Smooth muscle cell (in vitro differentiated cells): ENCODE measurements at regions not wholly inside any gene's neighbourhood (a gene's known extent, or its start where the extent isn't known, plus 50 kb on each side); places are given as distances from the start of the nearest gene placed in this dataset.
"Not testable (repeated sequence)": the region's sequence is repeated elsewhere in the genome, so short reads cannot be mapped to it uniquely, and the experiment has no call there.

Experiments used
- DNase-seq: peaks from one replicate; lab custom pipeline; 2025; ENCODE audit not compliant: unreplicated experiment; lab: John Stamatoyannopoulos, UW
- H2AFZ ChIP-seq: fragments of 200-600 bp; sonication (generic); 2 replicates; pipeline ENCODE4 v1.6.0; 2016; ENCODE audit warnings: antibody characterized with exemption, low read depth, mild to moderate bottlenecking
- H3F3A ChIP-seq: fragments of 200-600 bp; sonication (generic); 2 replicates; pipeline ENCODE4 v1.6.0; 2017; ENCODE audit warnings: antibody characterized with exemption, low read depth
- H3K27ac ChIP-seq: fragments of 200-600 bp; sonication (generic); 2 replicates; pipeline ENCODE4 v1.5.1; 2016; ENCODE audit warnings: low read depth, mild to moderate bottlenecking
- H3K27me3 ChIP-seq: fragments of 200-600 bp; sonication (generic); 2 replicates; pipeline ENCODE4 v1.6.1; 2016; ENCODE audit warnings: low read depth, mild to moderate bottlenecking
- H3K36me3 ChIP-seq: fragments of 200-600 bp; sonication (generic); 2 replicates; pipeline ENCODE4 v1.5.1; 2016; ENCODE audit warnings: low read depth
- H3K4me1 ChIP-seq: fragments of 200-600 bp; sonication (generic); 2 replicates; pipeline ENCODE4 v1.5.1; 2016; ENCODE audit warnings: low read depth
- H3K4me2 ChIP-seq: fragments of 200-600 bp; sonication (generic); 2 replicates; pipeline ENCODE4 v1.6.0; 2016; ENCODE audit warnings: mild to moderate bottlenecking
- H3K4me3 ChIP-seq: fragments of 200-600 bp; sonication (generic); 2 replicates; pipeline ENCODE4 v1.5.1; 2016; ENCODE audit warnings: mild to moderate bottlenecking
- H3K79me2 ChIP-seq: fragments of 200-600 bp; sonication (generic); 2 replicates; pipeline ENCODE4 v1.6.0; 2016; ENCODE audit warnings: low read depth, mild to moderate bottlenecking
- H3K9ac ChIP-seq: fragments of 200-600 bp; sonication (generic); 2 replicates; pipeline ENCODE4 v1.6.0; 2016; ENCODE audit warnings: low read depth
- H3K9me3 ChIP-seq: fragments of 200-600 bp; sonication (generic); replicated peaks from 2 replicates; pipeline ENCODE4 v1.5.1; 2016; ENCODE audit warnings: low read depth
- H4K20me1 ChIP-seq: fragments of 200-600 bp; sonication (generic); 2 replicates; pipeline ENCODE4 v1.6.0; 2016; ENCODE audit warnings: low read depth
- WGBS: methylation state at CpG from one replicate; pipeline ENCODE4 v1.1.7; 2016; ENCODE audit warnings: low lambda C conversion rate; 5-methylcytosine and 5-hydroxymethylcytosine counted together
- TF ChIP-seq, protein P1 (sequence below): fragments of 200-600 bp; sonication (generic); IDR thresholded peaks from 2 replicates; pipeline ENCODE4 v1.5.1; 2017; ENCODE audit warnings: borderline replicate concordance, mild to moderate bottlenecking, antibody characterized with exemption; ENCODE audit not compliant: insufficient read depth, poor library complexity, severe bottlenecking

GRCh38 chr6:11299421-11299784, 66.9 kb upstream of the NEDD9 start:
- not testable (repeated sequence) for H3K27ac ChIP-seq, H3K27me3 ChIP-seq, H3K4me1 ChIP-seq, H3K9ac ChIP-seq, H3K79me2 ChIP-seq, DNase-seq, H3K4me3 ChIP-seq, H3K36me3 ChIP-seq, H3K9me3 ChIP-seq, H3F3A ChIP-seq, H4K20me1 ChIP-seq
- 93% methylated on average over 5 of the region's 5 CpGs for WGBS
- peak overlapping the region; percentile 37 for H2AFZ ChIP-seq
- peak overlapping the region; percentile 12 for H3K4me2 ChIP-seq

GRCh38 chr6:11298651-11299420, 66.4 kb upstream of the NEDD9 start:
- H3K4me3 ChIP-seq, result no peak overlapping the region
- TF ChIP-seq, protein P1, sequence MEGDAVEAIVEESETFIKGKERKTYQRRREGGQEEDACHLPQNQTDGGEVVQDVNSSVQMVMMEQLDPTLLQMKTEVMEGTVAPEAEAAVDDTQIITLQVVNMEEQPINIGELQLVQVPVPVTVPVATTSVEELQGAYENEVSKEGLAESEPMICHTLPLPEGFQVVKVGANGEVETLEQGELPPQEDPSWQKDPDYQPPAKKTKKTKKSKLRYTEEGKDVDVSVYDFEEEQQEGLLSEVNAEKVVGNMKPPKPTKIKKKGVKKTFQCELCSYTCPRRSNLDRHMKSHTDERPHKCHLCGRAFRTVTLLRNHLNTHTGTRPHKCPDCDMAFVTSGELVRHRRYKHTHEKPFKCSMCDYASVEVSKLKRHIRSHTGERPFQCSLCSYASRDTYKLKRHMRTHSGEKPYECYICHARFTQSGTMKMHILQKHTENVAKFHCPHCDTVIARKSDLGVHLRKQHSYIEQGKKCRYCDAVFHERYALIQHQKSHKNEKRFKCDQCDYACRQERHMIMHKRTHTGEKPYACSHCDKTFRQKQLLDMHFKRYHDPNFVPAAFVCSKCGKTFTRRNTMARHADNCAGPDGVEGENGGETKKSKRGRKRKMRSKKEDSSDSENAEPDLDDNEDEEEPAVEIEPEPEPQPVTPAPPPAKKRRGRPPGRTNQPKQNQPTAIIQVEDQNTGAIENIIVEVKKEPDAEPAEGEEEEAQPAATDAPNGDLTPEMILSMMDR, result no peak
- DNase-seq, result no peak
- H3K79me2 ChIP-seq, result no peaks in the 10 kb centered on the region
- H3F3A ChIP-seq, result no peaks in the 10 kb centered on the region
- H3K27me3 ChIP-seq, result no peaks in the 10 kb centered on the region
- no peak overlapping the region for H3K9ac ChIP-seq
- no peaks in the 10 kb centered on the region for H4K20me1 ChIP-seq
- peak overlapping the region; percentile 37 for H2AFZ ChIP-seq
- 62% methylated on average over 9 of the region's 9 CpGs for WGBS
- peaks cover 6% of the 10 kb centered on the region for H3K9me3 ChIP-seq
- H3K36me3 ChIP-seq, result no peaks in the 10 kb centered on the region
- peaks cover 8% of the 10 kb centered on the region for H3K4me1 ChIP-seq
- H3K4me2 ChIP-seq, result peak overlapping the region; percentile 12
- H3K27ac ChIP-seq, result no peak overlapping the region

- Histone ChIP-seq H2AFZ (no peak overlapping the region), H3K27me3 (no peaks in the 10 kb centered on the region), H3K9me3 (peaks cover 6% of the 10 kb centered on the region), H3F3A (peaks cover 9% of the 10 kb centered on the region), H3K79me2 (no peaks in the 10 kb centered on the region), H3K9ac (no peak overlapping the region), H3K4me2 (no peak overlapping the region), H3K36me3 (no peaks in the 10 kb centered on the region), H3K4me1 (peaks cover 8% of the 10 kb centered on the region), H3K4me3 (no peak overlapping the region), H4K20me1 (no peaks in the 10 kb centered on the region), H3K27ac (no peak overlapping the region)
- no peak for DNase-seq
- TF ChIP-seq, protein P1, result no peak
- WGBS, result 32% methylated on average over 1 of the region's 1 CpG
Observed at GRCh38 chr6:11297376-11297729, 64.9 kb upstream of the NEDD9 start.

GRCh38 chr6:11296449-11297375, 64.2 kb upstream of the NEDD9 start:
- peaks cover 6% of the 10 kb centered on the region for H3K9me3 ChIP-seq
- no peaks in the 10 kb centered on the region for H3K79me2 ChIP-seq
- peaks cover 9% of the 10 kb centered on the region for H3F3A ChIP-seq
- no peak overlapping the region for H3K4me3 ChIP-seq
- TF ChIP-seq, protein P1, result no peak
- no peaks in the 10 kb centered on the region for H3K36me3 ChIP-seq
- H2AFZ ChIP-seq, result no peak overlapping the region
- no peak overlapping the region for H3K4me2 ChIP-seq
- no peaks in the 10 kb centered on the region for H4K20me1 ChIP-seq
- H3K27ac ChIP-seq, result no peak overlapping the region
- H3K9ac ChIP-seq, result no peak overlapping the region
- DNase-seq, result no peak
- H3K27me3 ChIP-seq, result no peaks in the 10 kb centered on the region
- peaks cover 8% of the 10 kb centered on the region for H3K4me1 ChIP-seq
- WGBS, result 92% methylated on average over 11 of the region's 11 CpGs
